Keratinocyte (primary cell): ENCODE measurements at regions not wholly inside any gene's neighbourhood (a gene's known extent, or its start where the extent isn't known, plus 50 kb on each side); places are given as distances from the start of the nearest gene placed in this dataset.

Experiments
- DNase-seq: peaks from one replicate; pipeline ENCODE4 v3.0.0-alpha.2; 2011; ENCODE audit warnings: low read depth, missing footprints, low spot score
- FAIRE-seq: peaks from 2 replicates; lab custom pipeline; 2011; peaks lifted over from hg19 to GRCh38; lab: Jason Lieb, UNC
- H2AFZ ChIP-seq: 2 replicates; pipeline ENCODE4 v1.6.0; 2012; ENCODE audit warnings: low read length, control low read depth, inconsistent platforms; ENCODE audit not compliant: control insufficient read depth
- H3K27ac ChIP-seq: 2 replicates; pipeline ENCODE4 v1.5.1; 2011; ENCODE audit warnings: low read length; ENCODE audit not compliant: control insufficient read depth, insufficient read depth
- H3K27me3 ChIP-seq: 3 replicates; pipeline ENCODE4 v1.6.0; 2011; ENCODE audit warnings: low read length; ENCODE audit not compliant: control insufficient read depth, insufficient read depth; ENCODE audit errors: extremely low read depth
- H3K36me3 ChIP-seq, 2 experiments: 2 replicates in 1 of 2; 3 replicates in 1 of 2; pipeline ENCODE4 v1.5.1; 2011; ENCODE audit warnings: low read length in 2 of 2, mild to moderate bottlenecking in 1 of 2; ENCODE audit not compliant: control insufficient read depth in 2 of 2, insufficient read depth in 2 of 2; ENCODE audit errors: extremely low read depth in 1 of 2
- H3K4me1 ChIP-seq: 3 replicates; pipeline ENCODE4 v1.5.1; 2011; ENCODE audit warnings: low read length; ENCODE audit not compliant: control insufficient read depth, insufficient read depth; ENCODE audit errors: extremely low read depth
- H3K4me2 ChIP-seq: 3 replicates; pipeline ENCODE4 v1.6.0; 2011; ENCODE audit warnings: low read depth, low read length; ENCODE audit not compliant: control insufficient read depth, insufficient read depth; ENCODE audit errors: extremely low read depth
- H3K4me3 ChIP-seq, 3 experiments: fragments of 200-600 bp in 1 of 3; sonication (generic) in 1 of 3; 2 replicates in 2 of 3; 3 replicates in 1 of 3; pipeline ENCODE4 v1.5.1; 2011 to 2016; ENCODE audit warnings: low read length in 3 of 3, mild to moderate bottlenecking in 3 of 3, control low read depth in 2 of 3, inconsistent platforms in 1 of 3, low read depth in 1 of 3, mixed read lengths in 1 of 3, mixed run types in 1 of 3, moderate library complexity in 1 of 3; ENCODE audit not compliant: control insufficient read depth in 2 of 3, insufficient read depth in 2 of 3; ENCODE audit errors: extremely low read depth in 1 of 3
- H3K79me2 ChIP-seq: 2 replicates; pipeline ENCODE4 v1.6.0; 2012; ENCODE audit warnings: low read length; ENCODE audit not compliant: control insufficient read depth, insufficient read depth
- H3K9ac ChIP-seq: 3 replicates; pipeline ENCODE4 v1.6.0; 2011; ENCODE audit warnings: low read length; ENCODE audit not compliant: control insufficient read depth, insufficient read depth; ENCODE audit errors: extremely low read depth
- H3K9me1 ChIP-seq: 3 replicates; pipeline ENCODE4 v1.6.0; 2011; ENCODE audit warnings: low read length; ENCODE audit not compliant: control insufficient read depth, insufficient read depth; ENCODE audit errors: extremely low read depth
- H3K9me3 ChIP-seq: 2 replicates; pipeline ENCODE4 v1.5.1; 2012; ENCODE audit warnings: low read depth, low read length; ENCODE audit not compliant: control insufficient read depth
- H4K20me1 ChIP-seq: 3 replicates; pipeline ENCODE4 v1.6.0; 2011; ENCODE audit warnings: low read length; ENCODE audit not compliant: control insufficient read depth, insufficient read depth; ENCODE audit errors: extremely low read depth
- EZH2 ChIP-seq: IDR thresholded peaks from one replicate; pipeline ENCODE4 v1.6.1; 2012; ENCODE audit warnings: inconsistent platforms, mild to moderate bottlenecking, low read length, moderate library complexity
- dilution Hi-C: fragments of 300-500 bp; cut with MboI; formaldehyde crosslinking; loops from one replicate; pipeline ENCODE4 v1.7.0; 2020; ENCODE audit warnings: low sequenced_read_pairs; ENCODE audit not compliant: extremely low pct_ligation_motif_present
- TF ChIP-seq, protein P1 (sequence below), 3 experiments: IDR thresholded peaks in 1 of 3; conservative IDR thresholded peaks in 1 of 3; optimal IDR thresholded peaks in 1 of 3; 2 replicates in 2 of 3; 3 replicates in 1 of 3; pipeline versions ENCODE3 to v1.5.1; 2011; ENCODE audit warnings: low read length in 3 of 3, mild to moderate bottlenecking in 3 of 3, moderate library complexity in 2 of 3, control low read depth in 1 of 3, inconsistent platforms in 1 of 3; ENCODE audit not compliant: insufficient read depth in 2 of 3; ENCODE audit errors: extremely low read depth in 1 of 3

DNA sequence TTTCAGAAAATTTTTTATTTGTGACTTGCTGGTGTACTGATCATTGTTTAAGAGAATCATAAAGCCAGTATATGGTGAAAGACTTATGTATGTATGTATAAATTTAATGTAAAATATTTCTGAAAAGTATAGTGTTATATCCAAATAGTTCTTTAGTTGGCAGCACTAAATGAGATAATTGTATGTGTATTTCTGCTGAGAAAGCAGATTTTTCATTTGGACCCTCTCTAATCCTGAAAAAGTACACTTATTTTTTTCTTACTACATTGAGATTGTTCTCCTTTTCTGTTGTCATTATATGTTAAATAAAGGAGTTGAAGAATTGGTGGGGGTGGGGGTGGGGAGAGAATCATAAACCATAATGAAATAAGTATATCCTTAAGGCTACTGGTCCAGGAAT, 324.9 kb upstream of the SUCLG2 start:
- no peaks in the 10 kb centered on the region for H3K36me3 ChIP-seq
- no peaks in the 10 kb centered on the region for H4K20me1 ChIP-seq
- H3K4me3 ChIP-seq: no peak overlapping the region
- no peak for FAIRE-seq
- no peaks in the 10 kb centered on the region for H3K27me3 ChIP-seq
- no peak overlapping the region for H3K9ac ChIP-seq
- no peak overlapping the region for H2AFZ ChIP-seq
- H3K9me1 ChIP-seq: no peaks in the 10 kb centered on the region
- TF ChIP-seq EZH2: no peak
- TF ChIP-seq, protein P1, sequence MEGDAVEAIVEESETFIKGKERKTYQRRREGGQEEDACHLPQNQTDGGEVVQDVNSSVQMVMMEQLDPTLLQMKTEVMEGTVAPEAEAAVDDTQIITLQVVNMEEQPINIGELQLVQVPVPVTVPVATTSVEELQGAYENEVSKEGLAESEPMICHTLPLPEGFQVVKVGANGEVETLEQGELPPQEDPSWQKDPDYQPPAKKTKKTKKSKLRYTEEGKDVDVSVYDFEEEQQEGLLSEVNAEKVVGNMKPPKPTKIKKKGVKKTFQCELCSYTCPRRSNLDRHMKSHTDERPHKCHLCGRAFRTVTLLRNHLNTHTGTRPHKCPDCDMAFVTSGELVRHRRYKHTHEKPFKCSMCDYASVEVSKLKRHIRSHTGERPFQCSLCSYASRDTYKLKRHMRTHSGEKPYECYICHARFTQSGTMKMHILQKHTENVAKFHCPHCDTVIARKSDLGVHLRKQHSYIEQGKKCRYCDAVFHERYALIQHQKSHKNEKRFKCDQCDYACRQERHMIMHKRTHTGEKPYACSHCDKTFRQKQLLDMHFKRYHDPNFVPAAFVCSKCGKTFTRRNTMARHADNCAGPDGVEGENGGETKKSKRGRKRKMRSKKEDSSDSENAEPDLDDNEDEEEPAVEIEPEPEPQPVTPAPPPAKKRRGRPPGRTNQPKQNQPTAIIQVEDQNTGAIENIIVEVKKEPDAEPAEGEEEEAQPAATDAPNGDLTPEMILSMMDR (optimal IDR thresholded peaks at IDR 0.05 in 1 of 3, IDR thresholded peaks at IDR 0.05 in 1 of 3, conservative IDR thresholded peaks at IDR 0.05 in 1 of 3; ENCODE audit: extremely low read depth in 1 of 3, insufficient read depth in 2 of 3, low read length in 3 of 3): no peak
- no peaks in the 10 kb centered on the region for H3K4me1 ChIP-seq
- H3K4me2 ChIP-seq: no peak overlapping the region
- no peak overlapping the region for H3K27ac ChIP-seq
- dilution Hi-C loops: no loop called here
- DNase-seq: no peak
- H3K9me3 ChIP-seq: no peaks in the 10 kb centered on the region
- H3K79me2 ChIP-seq: no peaks in the 10 kb centered on the region

DNA sequence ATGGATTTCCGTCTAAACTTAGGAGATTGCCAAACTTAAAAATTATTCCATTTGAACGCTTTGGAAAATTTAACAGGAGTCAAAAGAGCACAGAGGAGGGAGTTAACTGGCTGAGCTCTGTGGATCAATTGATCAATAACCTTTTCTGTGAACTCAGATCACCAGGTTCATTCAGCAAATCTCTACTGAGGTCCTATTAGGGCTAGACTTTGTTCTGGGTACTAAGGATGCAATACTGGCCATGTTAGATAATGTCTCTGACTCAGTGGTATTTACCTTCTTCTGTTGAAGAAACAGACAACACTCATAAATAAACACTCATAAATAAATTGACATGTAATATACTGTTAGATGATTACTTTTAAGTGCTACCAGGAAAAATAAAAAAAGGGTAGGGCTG, 323.4 kb upstream of the SUCLG2 start:
- H3K27ac ChIP-seq: no peak overlapping the region

More for the DNA sequence above, 323.4 kb upstream of the SUCLG2 start:
- no peaks in the 10 kb centered on the region for H3K79me2 ChIP-seq
- H3K4me3 ChIP-seq: no peak overlapping the region
- no peaks in the 10 kb centered on the region for H3K27me3 ChIP-seq
- H3K9me3 ChIP-seq: no peaks in the 10 kb centered on the region
- DNase-seq (no peak), FAIRE-seq (no peak)
- TF ChIP-seq, protein P1 (optimal IDR thresholded peaks at IDR 0.05 in 1 of 3, IDR thresholded peaks at IDR 0.05 in 1 of 3, conservative IDR thresholded peaks at IDR 0.05 in 1 of 3; ENCODE audit: extremely low read depth in 1 of 3, insufficient read depth in 2 of 3, low read length in 3 of 3): no peak
- TF ChIP-seq EZH2: no peak
- H3K9ac ChIP-seq: no peak overlapping the region
- no peak overlapping the region for H3K4me2 ChIP-seq
- no peaks in the 10 kb centered on the region for H3K36me3 ChIP-seq
- dilution Hi-C loops: no loop called here
- no peaks in the 10 kb centered on the region for H3K9me1 ChIP-seq
- H3K4me1 ChIP-seq: no peaks in the 10 kb centered on the region
- H2AFZ ChIP-seq: no peak overlapping the region
- H4K20me1 ChIP-seq: no peaks in the 10 kb centered on the region
